Left lung (tissue), 4 donors: ENCODE measurements at regions not wholly inside any gene's neighbourhood (a gene's known extent, or its start where the extent isn't known, plus 50 kb on each side); places are given as distances from the start of the nearest gene placed in this dataset.

Source experiments
- ATAC-seq: fragments of 200-7000 bp; cut with Tn5 transposase; one replicate; pipeline ENCODE4 v1.9.1; 2020; ENCODE audit warnings: moderate library complexity
- DNase-seq, 4 donors: peaks; one replicate each; pipeline ENCODE4 v3.0.0-alpha.2; 2013 to 2020
- H3K27ac ChIP-seq, 2 donors: fragments of 200-600 bp; sonication (generic) in 1 of 2; one replicate each; pipeline versions ENCODE4 v1.5.0 to v1.8.0; 2020 to 2021
- H3K27me3 ChIP-seq, 2 donors: fragments of 200-600 bp; sonication (generic) in 1 of 2; one replicate each; pipeline versions ENCODE4 v1.5.0 to v1.8.0; 2020 to 2021
- H3K36me3 ChIP-seq, 2 donors: fragments of 200-600 bp; sonication (generic) in 1 of 2; one replicate each; pipeline versions ENCODE4 v1.5.0 to v1.8.0; 2020 to 2021
- H3K4me1 ChIP-seq, 2 donors: fragments of 200-600 bp; one replicate each; pipeline ENCODE4 v1.8.0; 2021
- H3K4me3 ChIP-seq, 2 donors: fragments of 200-600 bp; sonication (generic) in 1 of 2; one replicate each; pipeline versions ENCODE4 v1.5.0 to v1.8.0; 2020 to 2021; ENCODE audit warnings: mild to moderate bottlenecking in 1 of 2
- H3K9me3 ChIP-seq, 2 donors: fragments of 200-600 bp; sonication (generic) in 1 of 2; one replicate each; pipeline versions ENCODE4 v1.5.0 to v1.8.0; 2020 to 2021
- CTCF ChIP-seq, 2 donors: fragments of 200-600 bp; sonication (generic) in 1 of 2; IDR thresholded peaks; one replicate each; pipeline versions ENCODE4 v1.5.0 to v1.8.0; 2021; ENCODE audit warnings: antibody characterized with exemption in 2 of 2
- intact Hi-C, 2 donors: fragments of 100-400 bp; cut with DNase I; formaldehyde crosslinking; loops; one replicate each; pipeline versions ENCODE4 v1.11.2 to v1.14.2; 2022
- donor health status: DM: no; HTN: yes; CAD: no.
- donor health status: DM: no; HTN: no; CAD: no.

- Histone ChIP-seq H3K27ac (no peak overlapping the region), H3K9me3 (peaks cover 0 to 4% of the 10 kb centered on the region in 2 donors), H3K4me1 (no peaks in the 10 kb centered on the region), H3K4me3 (no peak overlapping the region), H3K36me3 (no peaks in the 10 kb centered on the region), H3K27me3 (no peaks in the 10 kb centered on the region)
- DNase-seq (no peak), ATAC-seq (no peak)
- TF ChIP-seq CTCF (IDR thresholded peaks at IDR 0.05) = no peak
- intact Hi-C loops = no loop called here
These were observed 422.0 kb downstream of the CDC14C start for GRCh38 chr7:49346195-49346899.

- intact Hi-C loops = no loop called here
- TF ChIP-seq CTCF (IDR thresholded peaks at IDR 0.05) = no peak
- Histone ChIP-seq H3K27ac (no peak overlapping the region), H3K36me3 (no peaks in the 10 kb centered on the region), H3K27me3 (no peaks in the 10 kb centered on the region), H3K4me1 (no peaks in the 10 kb centered on the region), H3K4me3 (no peak overlapping the region), H3K9me3 (peaks cover 0 to 6% of the 10 kb centered on the region in 2 donors)
- ATAC-seq (no peak), DNase-seq (no peak)
These were observed 406.4 kb upstream of the VWC2 start for GRCh38 chr7:49367072-49367471.

GRCh38 chr7:49371771-49372170 is 401.7 kb upstream of the VWC2 start:
- H3K4me3 ChIP-seq = no peak overlapping the region
- H3K27me3 ChIP-seq = no peaks in the 10 kb centered on the region
- ATAC-seq = no peak
- TF ChIP-seq CTCF (IDR thresholded peaks at IDR 0.05) = no peak
- intact Hi-C loops = no loop called here
- no peaks in the 10 kb centered on the region for H3K4me1 ChIP-seq
- no peak for DNase-seq
- peaks cover 0 to 7% of the 10 kb centered on the region in 2 donors for H3K9me3 ChIP-seq
- H3K27ac ChIP-seq = no peak overlapping the region
- H3K36me3 ChIP-seq = no peaks in the 10 kb centered on the region

GRCh38 chr7:49376817-49377375 is 396.5 kb upstream of the VWC2 start:
- Histone ChIP-seq H3K4me3 (no peak overlapping the region), H3K9me3 (peaks cover 0 to 58% of the 10 kb centered on the region in 2 donors), H3K27ac (no peak overlapping the region), H3K27me3 (no peaks in the 10 kb centered on the region), H3K36me3 (no peaks in the 10 kb centered on the region), H3K4me1 (no peaks in the 10 kb centered on the region)
- no peak for ATAC-seq
- intact Hi-C loops = no loop called here
- TF ChIP-seq CTCF (IDR thresholded peaks at IDR 0.05) = no peak
- DNase-seq = no peak

- ATAC-seq (no peak), DNase-seq (no peak)
- Histone ChIP-seq H3K27me3 (no peaks in the 10 kb centered on the region), H3K27ac (no peak overlapping the region), H3K4me3 (no peak overlapping the region), H3K4me1 (no peaks in the 10 kb centered on the region), H3K36me3 (no peaks in the 10 kb centered on the region), H3K9me3 (peaks cover 0 to 8% of the 10 kb centered on the region in 2 donors)
- no peak for TF ChIP-seq CTCF (IDR thresholded peaks at IDR 0.05)
- intact Hi-C loops = no loop called here
These were observed 386.6 kb upstream of the VWC2 start for GRCh38 chr7:49386792-49387191.
